MM.1S (cell line): ENCODE measurements at regions not wholly inside any gene's neighbourhood (a gene's known extent, or its start where the extent isn't known, plus 50 kb on each side); places are given as distances from the start of the nearest gene placed in this dataset.
"Not testable (repeated sequence)": the region's sequence is repeated elsewhere in the genome, so short reads cannot be mapped to it uniquely, and the experiment has no call there.

Source experiments
- EZH2 ChIP-seq: fragments of 300-600 bp; sonication (generic); optimal IDR thresholded peaks from 2 replicates; pipeline ENCODE3; 2017; ENCODE audit warnings: low read depth, mild to moderate bottlenecking, antibody characterized with exemption, low read length, mixed read lengths
- EZH2phosphoT487 ChIP-seq: fragments of 300-600 bp; sonication (generic); IDR thresholded peaks from 2 replicates; pipeline ENCODE4 v1.6.1; 2018; ENCODE audit warnings: antibody characterized with exemption, low read length
- TF ChIP-seq, protein P1 (sequence below): fragments of 300-600 bp; sonication (generic); IDR thresholded peaks from 2 replicates; pipeline ENCODE4 v1.5.1; 2016; ENCODE audit warnings: antibody characterized with exemption, low read length, mixed read lengths

DNA sequence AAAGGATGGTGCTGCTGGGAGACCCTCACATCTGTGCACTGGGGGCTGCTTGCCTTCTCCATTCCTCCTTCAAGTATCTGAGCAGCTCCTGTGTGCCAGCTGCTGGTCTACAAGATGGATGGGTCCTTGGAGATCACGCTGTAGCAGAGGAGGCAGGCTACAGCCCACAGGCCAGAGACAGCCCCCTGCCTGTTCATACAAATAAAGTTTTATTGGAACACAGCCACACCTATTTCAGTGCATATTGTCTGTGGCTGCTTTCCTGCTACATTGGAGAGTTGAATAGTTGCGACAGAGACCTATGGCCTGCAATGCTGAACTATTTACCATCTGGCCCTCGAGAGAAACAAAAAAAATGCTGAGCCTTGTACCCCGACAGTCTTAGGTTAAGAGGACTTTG lies 149.8 kb upstream of the EEF2KMT start:
- TF ChIP-seq, protein P1, sequence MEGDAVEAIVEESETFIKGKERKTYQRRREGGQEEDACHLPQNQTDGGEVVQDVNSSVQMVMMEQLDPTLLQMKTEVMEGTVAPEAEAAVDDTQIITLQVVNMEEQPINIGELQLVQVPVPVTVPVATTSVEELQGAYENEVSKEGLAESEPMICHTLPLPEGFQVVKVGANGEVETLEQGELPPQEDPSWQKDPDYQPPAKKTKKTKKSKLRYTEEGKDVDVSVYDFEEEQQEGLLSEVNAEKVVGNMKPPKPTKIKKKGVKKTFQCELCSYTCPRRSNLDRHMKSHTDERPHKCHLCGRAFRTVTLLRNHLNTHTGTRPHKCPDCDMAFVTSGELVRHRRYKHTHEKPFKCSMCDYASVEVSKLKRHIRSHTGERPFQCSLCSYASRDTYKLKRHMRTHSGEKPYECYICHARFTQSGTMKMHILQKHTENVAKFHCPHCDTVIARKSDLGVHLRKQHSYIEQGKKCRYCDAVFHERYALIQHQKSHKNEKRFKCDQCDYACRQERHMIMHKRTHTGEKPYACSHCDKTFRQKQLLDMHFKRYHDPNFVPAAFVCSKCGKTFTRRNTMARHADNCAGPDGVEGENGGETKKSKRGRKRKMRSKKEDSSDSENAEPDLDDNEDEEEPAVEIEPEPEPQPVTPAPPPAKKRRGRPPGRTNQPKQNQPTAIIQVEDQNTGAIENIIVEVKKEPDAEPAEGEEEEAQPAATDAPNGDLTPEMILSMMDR: not testable (repeated sequence)
- not testable (repeated sequence) for TF ChIP-seq EZH2, EZH2phosphoT487
